HS-5 (cell line): ENCODE measurements at regions not wholly inside any gene's neighbourhood (a gene's known extent, or its start where the extent isn't known, plus 50 kb on each side); places are given as distances from the start of the nearest gene placed in this dataset.

ENCODE experiments used
- DNase-seq: peaks from one replicate; pipeline ENCODE4 v3.0.0-alpha.2; 2012; ENCODE audit warnings: low read depth

- no peak for DNase-seq
Measured at GRCh38 chr7:67553378-67553777, 556.7 kb downstream of the TYW1 start.

GRCh38 chr7:67554986-67555385 lies 558.4 kb downstream of the TYW1 start:
- no peak for DNase-seq

- no peak for DNase-seq
Measured at GRCh38 chr7:67564959-67565358, 568.3 kb downstream of the TYW1 start.

- DNase-seq: no peak
Measured at GRCh38 chr7:67566101-67566500, 569.5 kb downstream of the TYW1 start.

- no peak for DNase-seq
Measured at GRCh38 chr7:67571026-67571545, 574.5 kb downstream of the TYW1 start.

GRCh38 chr7:67573639-67574038 lies 577.0 kb downstream of the TYW1 start:
- no peak for DNase-seq

GRCh38 chr7:67588631-67589030 lies 592.0 kb downstream of the TYW1 start:
- no peak for DNase-seq

GRCh38 chr7:67589183-67589582 lies 592.5 kb downstream of the TYW1 start:
- no peak for DNase-seq

- no peak for DNase-seq
Measured at GRCh38 chr7:67590649-67591048, 594.0 kb downstream of the TYW1 start.

GRCh38 chr7:67593794-67594193 lies 597.2 kb downstream of the TYW1 start:
- no peak for DNase-seq

- DNase-seq: no peak
Measured at GRCh38 chr7:67595431-67596180, 599.0 kb downstream of the TYW1 start.

- no peak for DNase-seq
Measured at GRCh38 chr7:67597161-67597560, 600.5 kb downstream of the TYW1 start.

- DNase-seq: no peak
Measured at GRCh38 chr7:67598469-67598868, 601.8 kb downstream of the TYW1 start.

- DNase-seq: no peak
Measured at GRCh38 chr7:67599331-67600062, 602.9 kb downstream of the TYW1 start.

GRCh38 chr7:67602246-67602887 lies 605.7 kb downstream of the TYW1 start:
- DNase-seq: no peak

GRCh38 chr7:67604461-67605386 lies 608.1 kb downstream of the TYW1 start:
- no peak for DNase-seq

- DNase-seq: no peak
Measured at GRCh38 chr7:67608806-67609205, 612.2 kb downstream of the TYW1 start.

GRCh38 chr7:67610897-67611296 lies 614.3 kb downstream of the TYW1 start:
- DNase-seq: no peak

- DNase-seq: no peak
Measured at GRCh38 chr7:67614843-67615242, 618.2 kb downstream of the TYW1 start.

GRCh38 chr7:67616517-67616916 lies 619.9 kb downstream of the TYW1 start:
- no peak for DNase-seq

GRCh38 chr7:67618556-67619162 lies 622.0 kb downstream of the TYW1 start:
- no peak for DNase-seq
